ENCODE measurements at regions not wholly inside any gene's neighbourhood (a gene's known extent, or its start where the extent isn't known, plus 50 kb on each side); places are given as distances from the start of the nearest gene placed in this dataset.
"Not testable (repeated sequence)": the region's sequence is repeated elsewhere in the genome, so short reads cannot be mapped to it uniquely, and the experiment has no call there.

- DNase-seq (ENCODE audit: extremely low spot score, insufficient read length, low read depth) (no peak), FAIRE-seq (no peak)
Observed at GRCh38 chr14:85154714-85155113, 375.2 kb upstream of the FLRT2 start.

GRCh38 chr14:85156319-85156718, 373.6 kb upstream of the FLRT2 start:
- no peak for FAIRE-seq
- DNase-seq (ENCODE audit: extremely low spot score, insufficient read length, low read depth): no peak

- no peak for DNase-seq (ENCODE audit: extremely low spot score, insufficient read length, low read depth)
- no peak for FAIRE-seq
Observed at GRCh38 chr14:85159726-85160125, 370.2 kb upstream of the FLRT2 start.

GRCh38 chr14:85165094-85165493, 364.9 kb upstream of the FLRT2 start:
- DNase-seq (ENCODE audit: extremely low spot score, insufficient read length, low read depth): no peak
- FAIRE-seq: no peak

GRCh38 chr14:85169381-85169780, 360.6 kb upstream of the FLRT2 start:
- DNase-seq (ENCODE audit: extremely low spot score, insufficient read length, low read depth): no peak
- no peak for FAIRE-seq

- FAIRE-seq: no peak
- no peak for DNase-seq (ENCODE audit: extremely low spot score, insufficient read length, low read depth)
Observed at GRCh38 chr14:85172290-85172689, 357.7 kb upstream of the FLRT2 start.

DNA sequence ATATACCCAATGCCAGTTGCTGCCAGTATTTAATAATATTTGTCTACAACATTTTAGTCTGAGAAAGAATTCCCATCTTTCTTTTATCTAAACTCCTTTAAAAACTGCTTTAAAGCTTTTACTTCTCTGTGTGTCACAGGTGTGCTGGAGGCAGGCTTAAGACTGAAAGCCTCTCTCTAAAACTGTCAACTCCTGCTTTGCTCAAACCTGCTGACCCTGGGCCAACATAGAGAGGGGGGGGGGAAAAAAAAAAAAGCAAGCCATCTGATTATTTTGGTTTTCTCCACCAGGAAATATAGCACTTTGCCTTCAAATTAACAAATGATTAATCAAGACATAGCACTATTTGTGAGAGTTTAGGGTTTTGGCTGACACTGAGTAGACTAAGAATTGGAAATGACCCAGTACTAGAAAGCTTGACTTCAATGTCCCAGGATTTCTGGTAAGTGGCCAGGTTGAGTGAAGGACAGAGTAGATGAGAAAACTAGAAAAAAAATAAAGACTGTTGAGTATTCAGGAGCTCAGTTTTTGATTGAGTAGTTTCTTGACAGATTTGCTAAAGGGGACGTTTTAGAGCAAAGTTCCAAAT, 357.0 kb upstream of the FLRT2 start:
- DNase-seq (ENCODE audit: extremely low spot score, insufficient read length, low read depth) (no peak), FAIRE-seq (no peak)

- FAIRE-seq (no peak), DNase-seq (ENCODE audit: extremely low spot score, insufficient read length, low read depth) (no peak)
Observed at GRCh38 chr14:85175556-85175955, 354.4 kb upstream of the FLRT2 start.

DNA sequence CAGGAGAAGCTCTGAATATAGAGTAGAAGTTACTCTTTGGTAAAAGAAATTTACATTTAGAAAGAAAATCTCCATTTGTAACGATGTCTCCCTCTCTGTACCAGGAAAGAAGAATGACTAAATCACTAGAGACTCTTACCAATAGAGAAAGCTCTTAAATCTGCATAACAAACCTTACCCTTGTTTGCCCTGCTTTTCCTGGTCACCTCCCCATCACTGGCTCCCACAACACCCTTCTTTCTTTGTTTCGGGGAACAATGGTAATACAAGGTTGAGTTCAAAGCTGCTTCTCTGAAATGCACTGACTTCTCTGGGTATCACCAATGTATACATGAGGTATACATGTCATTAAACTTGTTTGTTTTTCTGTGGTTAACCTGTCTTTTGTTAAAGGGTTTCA, 351.1 kb upstream of the FLRT2 start:
- FAIRE-seq (no peak), DNase-seq (ENCODE audit: extremely low spot score, insufficient read length, low read depth) (no peak)

DNA sequence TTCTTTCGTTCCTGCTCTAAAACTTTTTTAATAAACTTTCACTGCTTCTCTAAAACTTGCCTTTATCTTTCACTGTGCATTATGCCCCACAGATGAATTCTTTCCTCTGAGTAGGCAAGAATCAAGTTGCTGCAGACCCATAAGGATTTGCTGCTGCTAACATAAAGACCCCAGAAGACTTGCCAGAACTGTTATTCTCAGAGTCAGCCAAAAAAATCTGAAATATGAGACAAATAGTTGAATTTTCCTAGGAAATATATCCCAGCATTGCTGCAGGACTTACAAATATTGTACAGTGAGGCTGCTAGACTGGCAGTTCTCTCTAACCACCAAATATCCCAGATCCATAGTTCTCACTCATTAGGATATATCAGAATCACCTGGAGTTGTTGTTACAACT, 349.1 kb upstream of the FLRT2 start:
- FAIRE-seq: no peak
- DNase-seq (ENCODE audit: extremely low spot score, insufficient read length, low read depth): no peak

DNA sequence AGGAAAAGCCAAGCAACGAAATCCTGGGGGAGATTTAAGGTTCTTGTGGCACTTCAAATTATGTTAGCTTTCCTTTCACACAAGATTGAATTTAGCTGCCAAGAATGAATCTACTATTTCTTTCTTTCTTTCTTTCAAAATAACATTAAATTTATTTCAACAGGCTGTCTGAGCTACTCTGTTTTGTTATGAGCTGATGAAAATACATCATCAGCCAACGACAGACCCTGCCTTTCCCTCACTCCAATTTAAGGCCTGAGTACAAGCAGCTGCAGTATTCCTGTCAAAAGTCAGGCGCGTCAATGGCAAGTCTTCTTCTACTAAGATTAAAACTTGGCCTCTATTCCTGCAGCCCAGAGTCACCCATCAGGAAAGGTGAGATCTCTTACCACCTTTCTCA, 347.7 kb upstream of the FLRT2 start:
- FAIRE-seq: no peak
- DNase-seq (ENCODE audit: extremely low spot score, insufficient read length, low read depth): no peak

DNA sequence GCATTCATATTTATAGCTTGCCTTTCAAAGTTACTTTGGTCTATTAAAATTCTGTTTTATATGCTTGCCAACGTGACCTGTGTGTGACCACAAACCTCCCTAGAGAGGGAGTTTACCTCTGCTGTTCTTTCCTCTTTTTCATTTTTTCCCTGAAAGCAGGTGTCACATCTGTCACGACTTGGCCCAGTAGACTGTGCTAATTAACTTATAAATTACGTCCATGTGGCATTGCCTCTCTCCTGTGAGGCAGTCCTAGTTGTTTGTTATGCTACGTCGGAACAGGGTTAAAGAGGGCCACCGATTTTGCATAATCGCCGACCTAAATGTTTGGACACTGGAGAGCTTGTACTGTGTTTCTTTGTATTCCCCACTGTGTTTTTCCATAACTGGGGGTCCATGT, 343.9 kb upstream of the FLRT2 start:
- FAIRE-seq (no peak), DNase-seq (ENCODE audit: extremely low spot score, insufficient read length, low read depth) (no peak)

DNA sequence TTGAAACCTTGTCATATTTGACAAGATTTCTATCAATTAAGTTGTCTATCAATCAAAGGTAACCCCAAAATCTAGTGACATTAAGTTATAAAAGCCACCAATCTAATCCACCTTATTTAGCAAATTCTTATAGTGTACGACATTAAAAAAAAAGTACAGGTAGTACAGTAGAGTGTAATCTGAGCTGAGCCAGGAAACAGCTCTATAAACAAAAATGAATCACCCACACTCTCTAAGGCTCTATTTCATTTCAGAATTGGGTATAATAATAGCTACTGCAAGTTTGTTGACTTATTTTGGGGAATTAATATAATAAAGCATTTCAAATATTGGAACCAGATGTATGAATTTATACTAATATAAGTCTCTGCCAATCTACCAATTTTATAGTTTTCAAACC, 342.4 kb upstream of the FLRT2 start:
- DNase-seq (ENCODE audit: extremely low spot score, insufficient read length, low read depth) (no peak), FAIRE-seq (no peak)

- no peak for FAIRE-seq
Observed at GRCh38 chr14:85188836-85189235, 341.1 kb upstream of the FLRT2 start.

GRCh38 chr14:85189253-85189652, 340.7 kb upstream of the FLRT2 start:
- not testable (repeated sequence) for FAIRE-seq; DNase-seq (ENCODE audit: extremely low spot score, insufficient read length, low read depth)

More at GRCh38 chr14:85188836-85189235, 341.1 kb upstream of the FLRT2 start:
- no peak for DNase-seq (ENCODE audit: extremely low spot score, insufficient read length, low read depth)

DNA sequence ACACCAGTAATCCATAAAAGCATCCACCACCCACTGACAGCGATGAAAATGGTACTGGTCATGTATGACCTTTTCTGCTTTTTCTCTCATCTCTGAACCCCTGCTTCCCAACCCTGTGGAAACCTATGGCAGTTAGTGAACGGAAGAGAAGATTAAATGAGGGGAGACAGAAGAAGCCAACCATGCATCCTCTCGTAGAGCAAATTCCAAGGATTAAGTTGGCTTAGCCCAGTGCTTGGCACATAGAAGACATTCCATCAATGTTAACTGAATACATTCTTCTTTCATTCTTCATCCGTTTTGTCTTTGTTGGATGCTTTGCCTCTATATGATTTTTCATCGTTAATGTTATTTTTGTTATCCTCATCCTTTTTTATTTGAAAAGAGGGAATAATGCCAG, 339.7 kb upstream of the FLRT2 start:
- FAIRE-seq (no peak), DNase-seq (ENCODE audit: extremely low spot score, insufficient read length, low read depth) (no peak)

- DNase-seq (ENCODE audit: extremely low spot score, insufficient read length, low read depth) (no peak), FAIRE-seq (no peak)
Observed at GRCh38 chr14:85191986-85192385, 338.0 kb upstream of the FLRT2 start.

DNA sequence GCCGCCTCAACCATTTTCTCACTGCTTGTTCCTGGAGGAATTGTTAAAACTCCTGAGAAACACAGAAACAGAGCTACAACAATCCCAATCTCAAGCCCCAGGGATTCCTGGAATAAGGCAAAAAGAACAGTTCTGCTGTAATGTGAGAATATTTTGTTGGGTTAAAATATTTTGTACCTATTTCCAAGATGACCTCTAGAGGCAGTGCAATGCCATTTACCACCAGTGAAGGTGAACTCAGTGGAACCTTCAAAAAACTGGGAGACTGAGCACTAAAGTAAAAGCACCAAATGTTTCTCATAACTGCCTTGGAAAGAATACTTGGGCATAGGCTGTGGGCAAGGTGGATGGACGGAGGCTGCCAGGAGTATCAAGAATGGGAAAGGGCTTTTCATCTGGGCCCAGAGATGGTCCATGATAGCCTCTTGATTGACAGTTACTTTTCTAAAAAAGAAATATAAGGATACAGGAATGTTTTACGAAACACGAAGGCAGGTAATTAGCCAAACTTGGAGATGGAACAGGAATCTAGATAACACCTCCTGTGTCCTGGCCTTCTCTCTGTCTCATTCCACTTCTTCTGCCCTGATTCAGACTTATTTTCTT, 334.0 kb upstream of the FLRT2 start:
- no peak for FAIRE-seq
- DNase-seq (ENCODE audit: extremely low spot score, insufficient read length, low read depth): no peak

GRCh38 chr14:85198001-85198400, 331.9 kb upstream of the FLRT2 start:
- no peak for FAIRE-seq

GRCh38 chr14:85205875-85206274, 324.1 kb upstream of the FLRT2 start:
- FAIRE-seq: no peak
- DNase-seq (ENCODE audit: extremely low spot score, insufficient read length, low read depth): no peak

More at GRCh38 chr14:85198001-85198400, 331.9 kb upstream of the FLRT2 start:
- no peak for DNase-seq (ENCODE audit: extremely low spot score, insufficient read length, low read depth)

DNA sequence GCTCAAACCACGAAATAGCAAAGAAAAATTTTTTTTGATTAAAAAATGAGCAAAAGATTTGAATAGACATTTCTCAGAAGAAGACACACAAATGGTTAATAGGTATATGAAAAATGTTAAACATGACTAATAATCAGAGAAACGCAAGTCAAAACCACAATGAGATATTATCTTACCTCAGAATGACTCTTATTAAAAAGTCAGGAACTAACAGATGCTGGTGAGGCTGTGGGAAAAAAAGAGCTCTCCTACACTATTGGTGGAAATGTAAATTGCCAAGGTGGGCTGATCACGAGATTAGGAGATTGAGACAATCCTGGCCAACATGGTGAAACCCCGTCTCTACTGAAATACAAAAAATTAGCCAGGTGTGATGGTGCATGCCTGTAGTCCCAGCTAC, 315.5 kb upstream of the FLRT2 start:
- no peak for DNase-seq (ENCODE audit: extremely low spot score, insufficient read length, low read depth)
- FAIRE-seq: no peak

GRCh38 chr14:85217412-85217811, 312.5 kb upstream of the FLRT2 start:
- no peak for DNase-seq (ENCODE audit: extremely low spot score, insufficient read length, low read depth)
- no peak for FAIRE-seq
